K562 (cell line): ENCODE measurements at regions not wholly inside any gene's neighbourhood (a gene's known extent, or its start where the extent isn't known, plus 50 kb on each side); places are given as distances from the start of the nearest gene placed in this dataset.

Experiments used
- ATAC-seq: fragments of 200-7000 bp; cut with Tn5 transposase; 3 replicates; pipeline ENCODE4 v1.9.1; 2020; ENCODE audit warnings: moderate library complexity
- BruUV-seq: library from RNA; stranded (reverse); fragments of 400-500 nt; replicated peaks from 2 replicates; lab custom pipeline; 2021; lab: Mats Ljungman, UMichigan
- CTCF ChIA-PET: fragments of 300-600 bp; formaldehyde crosslinking; extraction: SDS; loops from one replicate; lab custom pipeline; 2021; ENCODE audit warnings: low intra/inter-chr PET ratio; lab: Yijun Ruan, JAX
- POLR2A ChIA-PET: fragments of 300-600, 350-650 bp; sonication (Branson Sonifier 250); formaldehyde crosslinking; extraction: SDS; loops from one replicate; lab custom pipeline; 2021; ENCODE audit warnings: antibody characterized with exemption, inconsistent platforms; lab: Yijun Ruan, JAX
- DNase-seq, 4 experiments: peaks; one replicate each; pipeline versions ENCODE4 v3.0.0 to v3.0.0-alpha.2; 2011 to 2018; ENCODE audit warnings: low spot score in 3 of 4, mixed read lengths in 3 of 4; ENCODE audit errors: extremely low read depth in 1 of 4
- FAIRE-seq: peaks from 2 replicates; lab custom pipeline; 2011; peaks lifted over from hg19 to GRCh38; lab: Jason Lieb, UNC
- H2AFZ ChIP-seq: 2 replicates; pipeline ENCODE4 v1.6.0; 2011; ENCODE audit warnings: low read depth, low read length, control low read depth, inconsistent platforms
- H3K27ac ChIP-seq: fragments of 200-600 bp; 3 replicates; pipeline ENCODE4 v1.8.0; 2011; ENCODE audit warnings: low read depth, mild to moderate bottlenecking, control low read depth, inconsistent platforms, low read length, moderate library complexity, mixed read lengths; ENCODE audit errors: extremely low read depth
- H3K27me3 ChIP-seq, 2 experiments: fragments of 300-600 bp in 1 of 2; 2 replicates in 1 of 2; 3 replicates in 1 of 2; pipeline versions ENCODE4 v1.6.0 to v1.8.0; 2011; ENCODE audit warnings: inconsistent platforms in 2 of 2, low read length in 2 of 2, mild to moderate bottlenecking in 1 of 2, mixed read lengths in 1 of 2, moderate library complexity in 1 of 2; ENCODE audit not compliant: control insufficient read depth in 2 of 2, insufficient read depth in 2 of 2
- H3K36me3 ChIP-seq: fragments of 300-600 bp; 3 replicates; pipeline ENCODE4 v1.8.0; 2011; ENCODE audit warnings: mild to moderate bottlenecking, low read length, inconsistent platforms; ENCODE audit not compliant: control insufficient read depth, insufficient read depth
- H3K4me1 ChIP-seq, 2 experiments: fragments of 200-600 bp in 1 of 2; replicated peaks in 1 of 2; 2 replicates in 1 of 2; 3 replicates in 1 of 2; pipeline versions ENCODE4 v1.5.1 to v1.8.0; 2011; ENCODE audit warnings: inconsistent platforms in 2 of 2, low read length in 2 of 2, mild to moderate bottlenecking in 1 of 2, mixed read lengths in 1 of 2, moderate library complexity in 1 of 2; ENCODE audit not compliant: control insufficient read depth in 2 of 2, insufficient read depth in 2 of 2
- H3K4me2 ChIP-seq: 2 replicates; pipeline ENCODE4 v1.6.1; 2011; ENCODE audit warnings: low read length, control low read depth, inconsistent platforms, mixed read lengths; ENCODE audit not compliant: insufficient read depth
- H3K4me3 ChIP-seq: fragments of 200-600 bp; sonication (generic), shearing (Covaris generic); 2 replicates; pipeline ENCODE4 v1.5.1; 2016; ENCODE audit warnings: control low read depth, inconsistent platforms
- H3K79me2 ChIP-seq: fragments of 200-600 bp; 3 replicates; pipeline ENCODE4 v1.8.0; 2011; ENCODE audit warnings: low read length, inconsistent platforms; ENCODE audit not compliant: control insufficient read depth, insufficient read depth
- H3K9ac ChIP-seq, 2 experiments: 2 replicates each; pipeline versions ENCODE4 v1.6.0 to v1.6.1; 2011; ENCODE audit warnings: low read depth in 2 of 2, low read length in 2 of 2, control low read depth in 1 of 2, inconsistent platforms in 1 of 2, mild to moderate bottlenecking in 1 of 2, mixed read lengths in 1 of 2; ENCODE audit not compliant: insufficient read depth in 1 of 2
- H3K9me1 ChIP-seq: one replicate; pipeline ENCODE4 v1.6.0; 2011; ENCODE audit warnings: inconsistent platforms, mild to moderate bottlenecking, low read length, moderate library complexity; ENCODE audit not compliant: control insufficient read depth, insufficient read depth
- H3K9me3 ChIP-seq: replicated peaks from 2 replicates; pipeline ENCODE4 v1.5.1; 2011; ENCODE audit warnings: low read depth, low read length, inconsistent platforms; ENCODE audit not compliant: control insufficient read depth, insufficient read depth
- H4K20me1 ChIP-seq: replicated peaks from 2 replicates; pipeline ENCODE4 v1.6.1; 2011; ENCODE audit warnings: low read length, inconsistent platforms, mixed read lengths; ENCODE audit not compliant: control insufficient read depth, insufficient read depth
- ASH1L ChIP-seq: fragments of 450-650 bp; IDR thresholded peaks from 2 replicates; pipeline ENCODE4 v1.6.1; 2018; ENCODE audit warnings: borderline replicate concordance, mild to moderate bottlenecking, low read depth; ENCODE audit not compliant: partially characterized antibody
- HSF4 ChIP-seq: fragments of 250-450 bp; sonication (Bioruptor Pico); IDR thresholded peaks from 2 replicates; pipeline ENCODE4 v2.1.2; 2022; ENCODE audit warnings: mild to moderate bottlenecking, moderate library complexity, borderline replicate concordance
- MBD2 ChIP-seq: sonication (generic); IDR thresholded peaks from 2 replicates; pipeline ENCODE4 v1.6.1; 2016; ENCODE audit warnings: low read depth, borderline replicate concordance
- MYNN ChIP-seq, 2 experiments: sonication (generic); formaldehyde crosslinking in 1 of 2; IDR thresholded peaks; 2 replicates each; pipeline versions ENCODE4 v1.5.0 to v1.6.1; 2016 to 2020; ENCODE audit warnings: antibody characterized with exemption in 1 of 2, missing genetic modification reagents in 1 of 2
- TFE3 ChIP-seq: fragments of 450-650 bp; formaldehyde crosslinking; IDR thresholded peaks from 2 replicates; pipeline ENCODE4 v1.4.0; 2020; ENCODE audit warnings: mild to moderate bottlenecking, mixed read lengths
- YBX1 ChIP-seq: fragments of 450-650 bp; IDR thresholded peaks from 2 replicates; pipeline ENCODE4 v1.7.1; 2016; ENCODE audit warnings: mild to moderate bottlenecking
- ZNF609 ChIP-seq: sonication (generic); formaldehyde crosslinking; IDR thresholded peaks from 2 replicates; pipeline ENCODE4 v1.8.1; 2023; ENCODE audit warnings: missing genetic modification reagents, mild to moderate bottlenecking, borderline replicate concordance
- WGBS: fragments of 100-300 bp; shearing (Covaris generic); methylation state at CpG from one replicate; pipeline ENCODE4 v1.1.6; 2016; ENCODE audit warnings: low coverage, mixed read lengths; ENCODE audit not compliant: insufficient coverage; ENCODE audit errors: missing lambda C conversion rate; 5-methylcytosine and 5-hydroxymethylcytosine counted together
- in situ Hi-C: fragments of 300-500 bp; cut with MboI; formaldehyde crosslinking; loops from 4 replicates; pipeline ENCODE4 v1.15.0; 2018; ENCODE audit warnings: inconsistent platforms, mixed read lengths
- intact Hi-C: fragments of 100-400 bp; cut with micrococcal nuclease; formaldehyde crosslinking; loops from 2 replicates; pipeline ENCODE4 v1.14.2; 2022

GRCh38 chr10:57948796-57949195 is 318.9 kb downstream of the IPMK start (continued):
- TF ChIP-seq HSF4 (no peak), YBX1 (no peak), MBD2 (no peak), MYNN (IDR thresholded peaks at IDR 0.05) (no peak), MYNN (CRISPR knock-in tag; IDR thresholded peaks at IDR 0.05) (no peak)

- no peaks in the 10 kb centered on the region for H3K27me3 ChIP-seq
- 0% methylated on average over 1 of the region's 1 CpG for WGBS
- H3K9me3 ChIP-seq = no peaks in the 10 kb centered on the region
- H3K4me3 ChIP-seq = no peak overlapping the region
- H3K9ac ChIP-seq = no peak overlapping the region
- no peak overlapping the region for H2AFZ ChIP-seq
- H3K79me2 ChIP-seq = no peaks in the 10 kb centered on the region
- H3K4me1 ChIP-seq = no peaks in the 10 kb centered on the region
- no peak overlapping the region for H3K27ac ChIP-seq
- H3K36me3 ChIP-seq = no peaks in the 10 kb centered on the region
- H3K9me1 ChIP-seq = no peaks in the 10 kb centered on the region
- DNase-seq = no peak
- FAIRE-seq = no peak
- no peak overlapping the region for H3K4me2 ChIP-seq
- POLR2A ChIA-PET = no interaction called here
- BruUV-seq = no TSS peak
- intact Hi-C loops (no loop called here), in situ Hi-C loops (no loop called here)
- no peaks in the 10 kb centered on the region for H4K20me1 ChIP-seq
- no peak for ATAC-seq
- CTCF ChIA-PET = no interaction called here
- TF ChIP-seq ASH1L (no peak), ZNF609 (CRISPR knock-in tag) (no peak), TFE3 (CRISPR knock-in tag) (no peak)
Measured at GRCh38 chr10:57946833-57947232, 320.9 kb downstream of the IPMK start.
